ENCODE measurements at regions not wholly inside any gene's neighbourhood (a gene's known extent, or its start where the extent isn't known, plus 50 kb on each side); places are given as distances from the start of the nearest gene placed in this dataset.
"Not testable (repeated sequence)": the region's sequence is repeated elsewhere in the genome, so short reads cannot be mapped to it uniquely, and the experiment has no call there.

DNA sequence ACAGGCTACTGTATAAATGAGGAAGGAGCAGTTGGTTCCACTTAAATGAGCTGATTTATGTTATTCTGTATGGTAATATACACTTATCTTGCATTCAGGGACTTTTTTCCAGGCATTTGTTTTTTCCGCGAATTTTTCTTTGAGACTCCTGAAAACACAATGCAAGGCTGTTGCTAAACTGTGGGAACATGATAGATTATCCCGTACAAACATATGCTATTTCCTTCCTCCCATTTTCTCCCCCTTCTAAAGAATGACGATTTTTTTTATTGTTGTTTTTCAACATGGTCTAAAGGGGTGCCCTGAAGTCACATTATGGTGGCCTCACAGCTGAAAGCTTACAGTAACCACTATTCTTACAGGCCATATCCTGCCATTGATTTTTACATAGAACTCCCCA, 523.9 kb upstream of the NRP1 start:
- Mint-ChIP-seq H3K36me3 (no peaks in the 10 kb centered on the region), H3K4me1 (no peaks in the 10 kb centered on the region), H3K27ac (no peak overlapping the region), H3K9me3 (no peaks in the 10 kb centered on the region), H3K27me3 (peaks cover 23% of the 10 kb centered on the region), H3K4me3 (no peak overlapping the region)
- no peak for DNase-seq

DNA sequence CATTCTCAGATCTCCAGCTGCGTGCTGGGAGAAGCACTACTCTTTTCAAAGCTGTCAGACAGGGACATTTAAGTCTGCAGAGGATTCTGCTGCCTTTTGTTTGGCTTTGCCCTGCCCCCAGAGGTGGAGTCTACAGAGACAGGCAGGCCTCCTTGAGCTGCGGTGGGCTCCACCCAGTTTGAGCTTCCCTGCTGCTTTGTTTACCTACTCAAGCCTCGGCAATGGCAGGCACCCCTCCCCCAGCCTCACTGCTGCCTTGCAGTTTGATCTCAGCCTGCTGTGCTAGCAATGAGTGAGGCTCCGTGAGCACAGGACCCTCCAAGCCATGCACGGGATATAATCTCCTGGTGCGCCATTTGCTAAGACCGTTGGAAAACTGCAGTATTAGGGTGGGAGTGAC, 518.8 kb upstream of the NRP1 start:
- not testable (repeated sequence) for H3K4me1 Mint-ChIP-seq, DNase-seq, H3K36me3 Mint-ChIP-seq, H3K9me3 Mint-ChIP-seq, H3K27ac Mint-ChIP-seq, H3K4me3 Mint-ChIP-seq
- H3K27me3 Mint-ChIP-seq: peaks cover 19% of the 10 kb centered on the region

DNA sequence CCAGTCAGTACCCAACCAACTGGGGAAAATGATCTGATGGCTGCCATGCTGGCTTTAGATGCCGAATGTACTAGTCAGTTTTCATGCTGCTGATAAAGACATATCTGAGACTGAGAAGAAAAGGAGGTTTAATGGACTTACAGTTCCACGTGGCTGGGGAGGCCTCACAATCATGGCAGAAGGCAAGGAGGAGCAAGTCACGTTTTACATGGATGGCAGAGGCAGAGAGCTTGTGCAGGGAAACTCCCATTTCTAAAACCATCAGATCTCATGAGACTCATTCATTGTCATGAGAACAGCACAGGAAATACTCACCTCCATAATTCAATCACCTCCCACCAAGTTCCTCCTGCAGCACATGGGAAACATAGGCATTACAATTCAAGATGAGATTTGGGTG, 508.9 kb upstream of the NRP1 start:
- peaks cover under 1% of the 10 kb centered on the region for H3K27me3 Mint-ChIP-seq
- H3K4me3 Mint-ChIP-seq: no peak overlapping the region
- no peaks in the 10 kb centered on the region for H3K4me1 Mint-ChIP-seq
- no peak overlapping the region for H3K27ac Mint-ChIP-seq
- H3K9me3 Mint-ChIP-seq: peaks cover 14% of the 10 kb centered on the region
- DNase-seq: no peak
- no peaks in the 10 kb centered on the region for H3K36me3 Mint-ChIP-seq

DNA sequence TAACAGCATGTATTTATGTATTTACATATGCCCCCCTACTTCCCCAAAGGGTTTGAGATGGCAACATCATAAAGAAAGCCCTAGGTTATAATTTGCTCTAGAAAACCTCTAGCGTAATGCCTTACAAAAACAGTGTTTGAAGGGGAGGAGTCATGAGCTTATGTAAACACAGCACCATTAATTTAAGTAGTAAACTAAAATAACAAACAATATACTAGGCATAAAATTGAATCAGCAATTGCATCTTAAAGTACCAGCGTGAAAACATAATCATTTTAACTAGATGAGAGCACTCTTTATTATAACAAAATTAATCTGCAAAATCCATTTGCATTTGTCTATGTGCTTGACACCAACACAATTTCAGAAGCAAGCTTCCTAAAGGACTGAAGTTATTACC, 507.2 kb upstream of the NRP1 start:
- Mint-ChIP-seq H3K36me3 (no peaks in the 10 kb centered on the region), H3K27me3 (peaks cover 4% of the 10 kb centered on the region), H3K4me3 (no peak overlapping the region)

DNA sequence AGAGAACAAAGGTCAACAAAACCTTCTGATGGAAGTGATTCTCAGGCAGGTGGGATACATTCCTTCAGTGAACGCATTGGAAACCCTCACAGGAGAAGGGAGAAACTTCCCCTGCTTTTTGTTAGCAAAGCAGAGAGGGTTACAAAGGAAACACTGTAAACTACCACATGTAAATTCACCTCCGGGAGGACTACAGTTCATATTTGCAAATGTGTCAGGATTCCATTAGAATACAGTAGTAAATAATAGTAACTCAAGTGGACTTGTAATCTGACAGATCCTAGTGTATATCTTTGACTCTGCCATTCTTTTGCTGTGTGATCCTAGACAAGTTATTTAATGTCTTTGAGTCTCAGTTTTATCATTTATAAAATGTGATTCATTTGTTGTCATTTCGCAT, 504.3 kb upstream of the NRP1 start:
- H3K4me3 Mint-ChIP-seq: no peak overlapping the region
- H3K4me1 Mint-ChIP-seq: no peaks in the 10 kb centered on the region
- no peak overlapping the region for H3K27ac Mint-ChIP-seq
- H3K27me3 Mint-ChIP-seq: peaks cover 4% of the 10 kb centered on the region
- no peak for DNase-seq
- peaks cover 3% of the 10 kb centered on the region for H3K9me3 Mint-ChIP-seq
- no peaks in the 10 kb centered on the region for H3K36me3 Mint-ChIP-seq

More for the DNA sequence above, 507.2 kb upstream of the NRP1 start:
- no peak overlapping the region for H3K27ac Mint-ChIP-seq
- no peak for DNase-seq
- H3K9me3 Mint-ChIP-seq: peaks cover 14% of the 10 kb centered on the region
- H3K4me1 Mint-ChIP-seq: no peaks in the 10 kb centered on the region

DNA sequence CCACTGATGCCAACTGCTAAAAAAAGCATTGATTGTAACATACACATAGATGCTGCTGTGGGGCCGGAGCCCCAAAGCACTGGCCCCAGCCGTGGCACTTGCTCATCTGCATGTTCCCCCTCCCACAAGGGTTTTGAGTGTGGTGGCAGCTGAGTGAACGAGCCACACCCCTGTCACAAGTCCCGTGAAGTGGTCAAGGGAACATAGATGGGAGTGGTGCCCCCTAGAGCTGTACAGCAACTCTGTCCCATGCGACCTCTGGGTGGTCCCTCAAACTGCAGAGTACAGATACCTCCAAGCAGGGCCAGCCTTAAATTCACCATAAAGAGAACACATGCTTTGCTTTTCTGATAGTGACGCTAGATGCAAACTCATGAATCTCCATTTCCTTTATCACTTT, 503.3 kb upstream of the NRP1 start:
- Mint-ChIP-seq H3K4me1 (no peaks in the 10 kb centered on the region), H3K36me3 (no peaks in the 10 kb centered on the region), H3K9me3 (no peaks in the 10 kb centered on the region), H3K27ac (no peak overlapping the region), H3K27me3 (peaks cover 4% of the 10 kb centered on the region), H3K4me3 (no peak overlapping the region)
- DNase-seq: no peak

DNA sequence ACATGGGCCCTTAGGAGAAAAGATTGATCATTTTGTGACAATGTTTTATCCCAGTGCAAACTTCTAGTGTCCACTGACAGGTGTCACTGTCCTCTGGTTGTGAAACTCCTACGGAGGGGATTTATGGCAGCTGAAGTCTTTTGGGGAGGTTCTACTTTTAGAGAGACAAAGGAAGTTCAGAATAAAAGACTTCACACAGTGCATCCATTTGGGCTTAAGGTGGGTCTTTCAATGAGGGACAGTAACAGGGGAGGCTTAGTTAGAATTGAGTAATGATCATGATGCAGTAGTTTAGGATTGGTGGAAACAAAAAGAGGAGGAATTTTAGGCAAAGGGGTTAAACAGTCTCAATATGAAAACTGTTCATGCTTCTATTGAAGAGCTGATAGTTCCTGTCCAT, 501.1 kb upstream of the NRP1 start:
- no peaks in the 10 kb centered on the region for H3K4me1 Mint-ChIP-seq
- peaks cover 1% of the 10 kb centered on the region for H3K9me3 Mint-ChIP-seq

DNA sequence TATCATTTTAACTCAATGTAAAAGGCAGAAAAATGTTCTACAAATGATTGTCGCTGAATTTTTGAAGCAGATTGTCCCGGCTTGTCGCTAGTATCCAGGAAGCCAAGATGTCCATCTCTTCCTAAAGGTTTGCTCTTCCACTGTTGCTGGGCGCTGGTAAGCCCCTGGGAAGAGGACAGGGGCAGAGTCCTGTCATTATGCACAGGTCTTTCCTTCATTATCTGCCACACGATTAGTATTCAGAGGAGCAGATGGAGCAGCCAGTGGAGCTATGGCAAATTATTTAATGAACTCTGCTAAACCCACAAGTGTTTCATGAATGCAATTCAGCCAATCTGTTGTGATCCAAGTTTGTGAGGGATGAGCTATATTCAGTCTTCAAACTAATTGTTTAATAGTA, 499.1 kb upstream of the NRP1 start:
- Mint-ChIP-seq H3K36me3 (no peaks in the 10 kb centered on the region), H3K9me3 (peaks cover 1% of the 10 kb centered on the region), H3K27me3 (peaks cover 10% of the 10 kb centered on the region), H3K4me1 (no peaks in the 10 kb centered on the region), H3K4me3 (no peak overlapping the region), H3K27ac (no peak overlapping the region)
- no peak for DNase-seq

More for the DNA sequence above, 501.1 kb upstream of the NRP1 start:
- Mint-ChIP-seq H3K27ac (no peak overlapping the region), H3K36me3 (no peaks in the 10 kb centered on the region), H3K4me3 (no peak overlapping the region), H3K27me3 (peaks cover 8% of the 10 kb centered on the region)
- no peak for DNase-seq

DNA sequence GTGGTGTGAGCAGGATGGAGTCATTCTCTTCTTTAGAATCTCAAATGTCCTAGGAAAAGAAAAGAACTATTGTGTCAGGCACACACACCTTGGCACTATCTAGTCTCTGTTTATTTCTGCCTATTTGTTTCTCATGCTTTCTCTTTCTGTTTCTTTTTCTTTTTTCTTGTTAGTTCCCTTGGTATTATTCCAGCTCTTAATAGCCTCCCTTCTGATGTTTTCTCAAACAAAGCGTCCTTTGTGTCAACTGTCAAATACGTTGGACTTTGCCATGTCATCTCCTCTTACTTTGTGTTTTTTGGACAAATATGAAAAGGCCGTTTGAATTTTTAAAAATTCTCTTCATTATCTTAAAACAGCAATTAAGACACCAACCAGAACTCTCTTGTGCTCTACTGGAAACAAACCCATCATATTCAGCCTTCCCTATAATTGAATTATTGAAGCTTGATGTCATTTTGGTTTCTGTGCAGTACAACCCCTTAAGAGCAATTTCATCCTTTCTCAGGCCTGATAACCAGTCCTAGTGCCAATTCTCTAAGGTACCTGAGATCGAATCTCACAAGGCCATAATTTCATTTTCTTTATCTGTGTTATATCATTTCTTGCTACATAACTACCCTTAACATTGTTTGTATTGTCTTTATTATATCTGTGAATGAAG, 497.8 kb upstream of the NRP1 start:
- Mint-ChIP-seq H3K4me1 (no peaks in the 10 kb centered on the region), H3K27ac (no peak overlapping the region), H3K4me3 (no peak overlapping the region), H3K27me3 (peaks cover 7% of the 10 kb centered on the region), H3K9me3 (peaks cover 1% of the 10 kb centered on the region), H3K36me3 (no peaks in the 10 kb centered on the region)
- no peak for DNase-seq

DNA sequence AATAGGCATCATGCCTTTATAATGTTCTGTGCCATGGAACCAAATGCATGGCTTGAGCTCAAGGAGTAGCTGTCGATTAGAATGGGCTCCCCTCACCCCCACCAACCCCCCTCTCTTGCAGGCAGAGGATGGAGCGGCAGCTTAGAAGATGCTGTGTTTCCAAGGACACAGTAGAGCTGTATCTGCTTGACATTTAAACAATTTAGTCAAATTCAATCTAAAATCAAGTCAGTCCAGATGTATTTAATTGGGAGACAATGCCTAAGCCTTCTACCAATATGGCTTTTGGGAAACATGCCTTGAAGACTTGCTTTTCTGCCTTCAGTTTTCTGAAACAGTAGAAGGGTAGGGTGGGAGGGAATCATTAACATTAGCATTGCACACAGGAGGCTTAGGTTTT, 497.1 kb upstream of the NRP1 start:
- H3K27ac Mint-ChIP-seq: no peak overlapping the region
- no peaks in the 10 kb centered on the region for H3K36me3 Mint-ChIP-seq
- H3K27me3 Mint-ChIP-seq: peaks cover 10% of the 10 kb centered on the region
- no peak overlapping the region for H3K4me3 Mint-ChIP-seq
- H3K4me1 Mint-ChIP-seq: no peaks in the 10 kb centered on the region
- DNase-seq: no peak
- H3K9me3 Mint-ChIP-seq: peaks cover 1% of the 10 kb centered on the region

DNA sequence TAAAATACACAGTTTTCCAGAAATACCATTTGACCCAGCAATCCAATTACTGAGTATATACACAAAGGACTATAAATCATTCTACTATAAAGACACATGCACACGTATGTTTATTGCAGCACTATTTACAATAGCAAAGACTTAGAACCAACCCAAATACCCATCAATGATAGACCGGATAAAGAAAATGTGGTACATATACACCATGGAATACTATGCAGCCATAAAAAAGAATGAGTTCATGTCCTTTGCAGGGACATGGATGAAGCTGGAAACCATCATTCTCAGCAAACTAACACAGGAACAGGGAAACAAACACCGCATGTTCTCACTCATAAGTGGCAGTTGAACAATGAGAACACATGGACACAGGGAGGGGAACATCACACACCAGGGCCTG, 495.4 kb upstream of the NRP1 start:
- DNase-seq, H3K36me3 Mint-ChIP-seq: not testable (repeated sequence)

DNA sequence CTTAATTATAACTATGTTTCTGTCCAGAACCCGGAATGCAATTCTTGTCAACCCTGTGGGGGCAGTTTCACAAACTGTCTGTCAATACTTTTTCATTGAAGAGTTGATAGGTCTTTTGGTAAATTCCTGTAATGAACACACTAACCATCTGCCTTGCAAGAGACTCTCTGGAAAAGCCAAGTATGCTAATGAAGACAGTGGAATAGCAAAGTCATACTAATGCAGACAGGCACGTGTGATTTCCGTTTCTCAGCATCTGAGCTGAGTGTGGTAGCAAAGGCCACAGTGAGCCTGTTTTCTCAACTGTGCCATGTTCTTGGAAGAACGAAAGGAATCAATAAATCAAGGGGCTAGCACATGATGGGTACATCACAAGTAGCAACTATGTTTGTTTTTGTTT, 494.1 kb upstream of the NRP1 start:
- peaks cover 1% of the 10 kb centered on the region for H3K9me3 Mint-ChIP-seq
- DNase-seq: no peak
- no peaks in the 10 kb centered on the region for H3K36me3 Mint-ChIP-seq
- no peak overlapping the region for H3K27ac Mint-ChIP-seq
- peaks cover 10% of the 10 kb centered on the region for H3K27me3 Mint-ChIP-seq
- H3K4me3 Mint-ChIP-seq: no peak overlapping the region
- no peaks in the 10 kb centered on the region for H3K4me1 Mint-ChIP-seq

More for the DNA sequence above, 495.4 kb upstream of the NRP1 start:
- not testable (repeated sequence) for H3K4me1 Mint-ChIP-seq, H3K27ac Mint-ChIP-seq, H3K4me3 Mint-ChIP-seq, H3K9me3 Mint-ChIP-seq
- peaks cover 10% of the 10 kb centered on the region for H3K27me3 Mint-ChIP-seq

DNA sequence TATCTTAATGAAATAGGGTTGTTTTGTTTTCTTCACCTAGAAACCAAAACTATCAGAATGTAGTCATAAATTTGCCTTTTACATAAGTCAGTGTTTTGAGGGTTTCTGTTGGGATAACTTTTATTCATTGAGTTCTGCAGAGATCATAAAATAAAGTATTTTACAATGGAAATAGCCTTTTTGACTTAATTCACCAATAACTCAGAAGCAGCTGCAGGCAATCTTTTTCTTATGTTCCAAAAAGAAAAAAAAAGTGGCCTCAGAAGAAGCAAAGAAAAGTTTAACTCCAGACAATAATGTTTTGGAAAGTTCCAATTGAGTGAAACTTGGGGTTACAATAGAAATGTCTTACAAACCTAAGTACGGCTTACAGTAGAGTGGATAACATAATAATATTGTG, 491.7 kb upstream of the NRP1 start:
- no peaks in the 10 kb centered on the region for H3K36me3 Mint-ChIP-seq
- DNase-seq: no peak
- no peak overlapping the region for H3K4me3 Mint-ChIP-seq
- peaks cover 1% of the 10 kb centered on the region for H3K9me3 Mint-ChIP-seq
- no peaks in the 10 kb centered on the region for H3K4me1 Mint-ChIP-seq
- H3K27ac Mint-ChIP-seq: no peak overlapping the region
- peaks cover 10% of the 10 kb centered on the region for H3K27me3 Mint-ChIP-seq

DNA sequence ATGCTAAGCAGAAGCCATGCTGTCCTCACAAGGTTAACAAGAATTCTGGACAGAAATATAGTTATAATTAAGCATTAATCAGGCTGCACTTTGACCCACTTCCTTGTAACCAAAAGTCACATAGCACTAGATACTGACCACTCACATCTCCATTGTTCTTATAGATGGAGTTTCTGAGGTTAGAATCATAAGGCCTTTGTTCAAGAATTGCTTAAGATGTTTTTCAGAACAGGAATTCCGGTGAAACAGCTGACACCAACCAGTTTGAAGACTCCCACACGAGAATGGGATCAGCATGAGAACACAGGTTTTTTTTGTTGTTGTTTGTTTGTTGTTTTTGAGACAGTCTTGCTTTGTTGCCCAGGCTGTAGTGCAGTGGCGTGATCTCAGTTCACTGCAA, 488.3 kb upstream of the NRP1 start:
- DNase-seq: no peak
- H3K4me3 Mint-ChIP-seq: no peak overlapping the region
- peaks cover 9% of the 10 kb centered on the region for H3K27me3 Mint-ChIP-seq
- H3K9me3 Mint-ChIP-seq: no peaks in the 10 kb centered on the region
- peaks cover 4% of the 10 kb centered on the region for H3K4me1 Mint-ChIP-seq
- no peak overlapping the region for H3K27ac Mint-ChIP-seq
- no peaks in the 10 kb centered on the region for H3K36me3 Mint-ChIP-seq

DNA sequence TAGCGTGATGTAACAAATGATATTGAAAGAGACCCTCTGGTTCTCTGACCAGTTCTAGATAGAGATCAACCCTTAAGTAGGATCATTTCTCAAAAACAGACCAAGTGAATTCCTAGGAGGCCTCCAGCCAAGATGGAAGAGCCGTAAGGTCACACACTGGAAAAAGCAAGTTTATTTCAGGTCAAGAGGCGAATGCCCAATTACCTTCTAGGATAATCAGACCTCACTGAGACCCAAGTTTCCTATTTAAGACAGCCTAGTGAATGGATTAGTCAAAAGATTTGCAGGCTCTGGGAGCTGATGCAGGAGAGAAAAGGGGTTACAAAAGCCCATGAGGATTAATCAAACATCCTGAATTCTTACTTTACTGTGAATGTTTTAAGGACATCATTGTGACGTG, 486.1 kb upstream of the NRP1 start:
- Mint-ChIP-seq H3K9me3 (peaks cover under 1% of the 10 kb centered on the region), H3K27ac (no peak overlapping the region), H3K36me3 (no peaks in the 10 kb centered on the region), H3K4me3 (no peak overlapping the region), H3K4me1 (peaks cover 9% of the 10 kb centered on the region), H3K27me3 (peaks cover 5% of the 10 kb centered on the region)
- DNase-seq: no peak

DNA sequence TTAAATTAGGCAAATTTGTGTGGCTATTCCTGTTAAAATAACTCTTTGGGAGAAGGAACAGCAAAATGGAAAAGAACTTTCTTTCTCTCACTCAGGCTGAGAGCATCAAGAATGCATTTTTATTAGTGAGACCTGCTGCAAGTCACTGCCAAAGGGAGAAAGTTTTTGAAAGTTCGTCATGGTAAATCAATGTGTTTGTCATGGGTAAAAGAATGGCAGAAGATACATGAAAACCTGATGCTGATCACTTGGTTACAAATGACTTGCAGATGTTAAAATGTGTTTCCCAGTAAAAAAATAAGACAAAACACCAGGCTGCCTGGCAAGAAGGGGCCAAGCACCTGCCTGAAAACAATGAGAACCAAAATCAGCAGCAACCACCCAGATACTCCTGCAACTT, 484.7 kb upstream of the NRP1 start:
- no peak for DNase-seq
- no peaks in the 10 kb centered on the region for H3K36me3 Mint-ChIP-seq
- peaks cover 5% of the 10 kb centered on the region for H3K27me3 Mint-ChIP-seq
- no peak overlapping the region for H3K27ac Mint-ChIP-seq
- peaks cover 10% of the 10 kb centered on the region for H3K4me1 Mint-ChIP-seq
- H3K4me3 Mint-ChIP-seq: no peak overlapping the region
- H3K9me3 Mint-ChIP-seq: peaks cover 2% of the 10 kb centered on the region
